ENCODE measurements at regions not wholly inside any gene's neighbourhood (a gene's known extent, or its start where the extent isn't known, plus 50 kb on each side); places are given as distances from the start of the nearest gene placed in this dataset.

DNA sequence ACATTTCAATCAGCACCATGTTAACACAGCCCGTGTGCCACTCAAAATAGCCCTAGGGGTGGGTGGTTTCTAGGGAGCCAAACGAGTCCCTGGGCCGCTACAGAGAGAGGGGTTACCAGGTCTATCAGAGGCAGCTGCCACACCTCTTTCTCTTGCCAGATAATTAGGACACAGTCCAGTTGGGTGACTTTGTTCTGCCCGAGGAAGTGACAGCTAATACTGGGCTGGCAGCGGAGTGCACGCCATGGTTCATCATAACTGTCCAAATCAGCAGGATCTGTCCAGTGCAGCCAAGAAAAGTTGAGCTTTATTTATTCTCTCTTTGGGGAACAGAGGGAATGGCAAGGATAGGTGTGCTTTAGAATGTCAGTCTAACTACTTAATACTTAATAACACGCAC, 583.8 kb downstream of the BRINP1 start:
- peak; percentile 71 for DNase-seq

DNA sequence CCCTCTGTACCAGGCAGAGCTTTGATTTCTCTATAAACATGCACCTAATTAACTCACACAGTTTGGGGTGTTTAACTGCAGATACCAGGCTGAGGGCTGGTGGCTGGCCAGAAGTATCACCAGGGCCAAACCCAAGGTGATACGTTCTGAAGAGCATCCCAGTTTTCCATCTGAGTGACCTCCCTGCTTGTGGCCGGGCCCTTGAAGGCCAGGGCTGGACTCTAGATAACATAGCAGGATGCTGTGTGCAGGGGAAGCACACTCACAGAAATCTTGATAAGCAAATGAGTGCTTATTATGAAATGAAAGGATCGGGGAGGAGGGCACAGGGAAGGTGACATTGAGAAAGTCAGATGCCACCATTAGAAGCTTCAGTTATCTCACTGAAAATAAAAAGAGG, 582.4 kb downstream of the BRINP1 start:
- peak; percentile 39 for DNase-seq

DNA sequence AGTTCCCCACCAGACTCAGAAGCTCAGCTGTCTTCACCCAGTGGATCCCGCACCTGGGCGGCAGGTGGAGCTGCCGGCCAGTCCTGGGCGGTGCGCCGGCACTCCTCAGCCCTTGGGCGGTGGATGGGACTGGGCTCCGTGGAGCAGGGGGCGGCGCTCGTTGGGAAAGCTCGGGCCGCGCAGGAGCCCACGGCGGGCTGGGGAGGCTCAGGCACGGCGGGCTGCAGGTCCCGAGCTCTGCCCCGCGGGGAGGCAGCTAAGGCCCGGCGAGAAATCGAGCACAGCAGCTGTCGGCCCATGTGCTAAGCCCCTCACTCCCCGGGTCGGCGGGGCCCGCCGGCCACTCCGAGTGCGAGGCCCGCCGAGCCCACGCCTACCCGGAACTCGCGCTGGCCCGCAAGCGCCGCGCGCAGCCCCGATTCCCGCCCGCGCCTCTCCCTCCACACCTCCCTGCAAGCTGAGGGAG, 560.0 kb downstream of the BRINP1 start:
- DNase-seq: no peak

DNA sequence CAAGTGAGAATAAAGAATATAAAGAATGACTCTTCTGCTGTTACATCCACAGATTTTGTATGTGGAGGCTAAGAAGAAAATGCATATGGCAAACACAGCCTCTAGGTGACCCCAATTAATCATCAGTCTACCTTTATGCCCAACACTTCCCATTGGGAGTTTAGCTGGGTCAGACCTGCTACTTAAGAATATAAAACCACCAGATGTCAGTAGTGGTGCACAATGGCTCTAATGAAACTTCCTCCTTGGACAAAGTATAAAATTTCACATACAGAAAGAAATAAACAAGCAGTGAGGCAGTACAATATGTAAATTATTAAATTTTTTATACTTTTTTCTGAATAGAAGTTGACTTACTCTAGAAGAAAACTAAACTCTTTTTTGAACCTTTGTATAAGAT, 539.9 kb downstream of the BRINP1 start:
- DNase-seq: peak; percentile 97

DNA sequence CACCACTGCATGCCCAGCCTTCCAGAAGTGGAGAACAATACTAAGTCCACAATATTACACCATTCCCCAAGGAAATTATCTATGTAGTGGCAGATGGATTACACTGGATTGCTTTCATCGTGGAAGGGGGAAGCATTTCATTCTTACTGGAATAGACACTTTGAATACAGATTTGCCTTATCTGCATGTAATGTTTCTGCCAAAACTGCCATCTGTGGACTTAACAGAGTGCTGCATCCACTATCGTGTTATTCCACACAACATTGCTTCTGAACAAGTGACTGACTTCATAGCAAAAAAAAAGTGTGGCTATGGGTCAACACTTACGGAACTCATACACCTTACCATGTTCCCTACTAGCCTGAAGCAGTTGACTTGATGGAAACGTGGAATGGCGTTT, 536.9 kb downstream of the BRINP1 start:
- DNase-seq: no peak

DNA sequence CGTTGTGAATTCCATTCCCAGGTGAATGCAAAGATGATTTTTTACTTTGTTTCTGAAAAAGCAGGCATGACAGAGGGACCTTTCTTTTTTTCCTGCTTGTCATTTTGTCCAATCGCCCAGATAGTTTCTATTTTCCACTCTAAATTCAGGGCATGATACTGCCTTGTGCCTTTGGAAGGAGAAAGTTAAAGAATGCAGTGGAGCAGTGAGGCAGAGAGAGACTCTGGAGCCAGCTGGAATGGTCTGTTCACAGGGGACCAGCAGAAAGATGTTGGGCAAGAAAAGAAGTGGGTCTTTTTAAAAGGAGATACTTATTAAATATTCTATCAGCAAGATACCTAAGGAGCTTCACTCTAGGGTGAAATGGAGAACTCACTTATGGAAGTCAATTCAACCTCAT, 532.3 kb downstream of the BRINP1 start:
- no peak for DNase-seq

DNA sequence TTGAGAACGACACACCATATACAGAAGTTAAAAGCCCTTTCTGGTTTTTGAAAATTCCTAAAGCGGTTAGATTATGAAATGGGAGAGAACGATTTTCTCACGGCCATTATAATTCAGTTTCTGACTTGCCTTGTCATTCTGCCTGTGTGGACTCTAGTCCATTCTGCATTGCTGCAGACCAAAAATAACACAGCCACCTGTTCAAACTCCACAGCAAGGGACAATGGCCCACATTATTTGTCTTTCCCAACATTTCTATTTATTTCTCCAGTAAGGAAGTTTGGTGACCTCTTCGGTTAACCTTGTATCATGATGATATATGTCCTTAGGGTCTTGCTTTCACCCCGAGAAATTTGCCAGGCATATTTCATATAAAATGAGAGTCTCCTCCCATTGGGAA, 497.7 kb downstream of the BRINP1 start:
- DNase-seq: no peak

DNA sequence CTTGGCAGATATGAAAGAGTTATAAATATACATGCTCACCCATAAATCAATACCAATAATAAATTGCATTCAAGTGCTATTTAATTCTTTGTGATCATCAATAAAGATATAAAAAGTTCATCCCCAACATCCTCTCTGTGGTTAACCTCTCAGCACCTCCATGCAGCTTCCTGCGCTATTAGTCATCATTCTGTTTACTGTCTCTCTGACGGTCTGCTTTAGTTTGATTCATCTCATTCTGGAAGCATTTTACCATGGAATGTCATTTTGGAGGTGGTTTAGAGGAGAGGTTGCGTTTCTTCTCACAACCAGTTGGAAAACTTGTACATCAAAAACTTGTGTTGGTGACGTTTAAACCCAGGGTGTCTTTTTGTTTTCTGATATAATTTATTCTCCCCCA, 486.6 kb downstream of the BRINP1 start:
- peak; percentile 18 for DNase-seq

DNA sequence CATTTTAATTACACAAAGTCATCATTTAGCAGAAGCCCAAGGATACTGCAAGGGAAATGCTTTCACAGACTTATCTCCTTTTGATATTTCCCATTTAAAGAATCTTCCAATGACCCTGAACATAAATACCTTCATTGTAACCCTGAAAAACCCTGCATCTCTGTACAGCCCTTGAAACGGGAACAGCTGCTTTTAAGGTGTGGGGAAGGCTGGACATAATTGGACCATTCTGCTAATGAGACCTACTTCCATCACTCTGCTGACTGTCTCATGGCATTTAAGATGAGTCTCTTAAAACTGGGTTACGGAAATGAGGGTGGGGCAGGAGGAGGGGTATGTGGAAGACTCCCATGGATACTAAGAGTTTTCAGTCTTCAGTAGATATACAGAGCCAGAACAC, 485.8 kb downstream of the BRINP1 start:
- DNase-seq: no peak

DNA sequence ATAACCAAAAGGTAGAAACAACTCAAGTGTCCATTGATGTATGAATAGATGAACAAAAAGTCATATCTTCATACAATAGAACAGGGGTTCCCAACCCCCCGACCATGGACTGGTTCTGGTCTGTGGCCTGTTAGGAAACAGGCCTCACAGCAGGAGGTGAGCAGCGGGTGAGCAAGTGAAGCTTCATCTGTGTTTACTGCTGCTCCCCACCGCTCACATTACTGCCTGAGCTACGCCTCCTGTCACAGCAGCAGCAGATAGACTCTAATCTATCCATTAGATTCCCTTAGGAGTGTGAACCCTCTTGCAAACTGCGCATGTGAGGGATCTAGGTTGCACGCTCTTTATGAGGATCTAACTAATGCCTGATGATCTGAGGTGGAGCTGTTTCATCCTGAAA, 478.0 kb downstream of the BRINP1 start:
- DNase-seq: peak; percentile 34

DNA sequence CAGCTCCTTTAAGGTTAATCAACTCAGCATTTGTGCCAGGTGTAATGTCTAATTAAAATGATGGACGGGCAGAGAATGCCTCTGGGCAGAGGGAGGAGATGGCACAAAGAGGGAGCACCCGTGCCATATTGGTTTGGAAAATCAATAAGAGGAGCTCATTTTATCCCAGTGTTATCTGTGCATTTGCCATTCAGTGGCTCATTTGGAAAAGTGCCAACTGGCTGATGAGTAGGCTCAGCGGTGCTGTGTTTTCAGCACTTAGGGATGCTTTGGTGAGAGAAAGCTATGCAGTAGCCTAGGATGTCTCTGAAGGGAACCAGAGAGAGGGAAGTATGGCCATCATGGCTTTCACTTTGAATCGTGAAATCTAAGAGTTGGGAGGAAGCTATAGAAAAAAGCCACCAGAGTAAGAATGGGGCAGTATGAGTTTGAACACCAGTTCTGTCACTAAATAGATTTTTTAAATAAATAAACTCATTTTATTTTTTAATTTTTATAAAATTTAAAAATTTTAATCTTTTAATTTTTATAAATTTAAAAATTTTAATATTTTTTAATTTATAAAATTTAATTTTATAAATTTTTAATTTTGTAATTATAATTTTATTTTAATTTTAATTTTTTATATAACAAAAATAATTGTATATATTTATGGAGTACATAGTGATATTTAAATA, 472.8 kb downstream of the BRINP1 start:
- DNase-seq: peak; percentile 97

DNA sequence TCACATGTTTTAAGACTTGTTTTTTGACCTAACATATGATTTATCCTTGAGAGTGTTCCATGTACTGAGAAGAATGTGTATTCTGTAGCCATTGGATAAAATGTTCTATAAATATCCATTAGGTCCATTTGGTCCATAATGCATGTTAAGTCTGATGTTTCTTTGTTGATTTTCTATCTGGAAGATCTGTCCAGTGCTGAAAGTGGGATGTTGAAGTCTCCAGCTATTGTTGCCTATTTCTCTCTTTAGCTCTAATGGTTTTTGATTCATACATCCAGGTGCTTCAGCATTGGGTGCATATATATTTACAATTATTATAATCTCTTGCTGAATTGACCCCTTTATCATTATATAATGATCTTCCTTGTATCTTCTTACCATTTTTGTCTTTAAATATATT, 451.1 kb downstream of the BRINP1 start:
- DNase-seq: no peak

DNA sequence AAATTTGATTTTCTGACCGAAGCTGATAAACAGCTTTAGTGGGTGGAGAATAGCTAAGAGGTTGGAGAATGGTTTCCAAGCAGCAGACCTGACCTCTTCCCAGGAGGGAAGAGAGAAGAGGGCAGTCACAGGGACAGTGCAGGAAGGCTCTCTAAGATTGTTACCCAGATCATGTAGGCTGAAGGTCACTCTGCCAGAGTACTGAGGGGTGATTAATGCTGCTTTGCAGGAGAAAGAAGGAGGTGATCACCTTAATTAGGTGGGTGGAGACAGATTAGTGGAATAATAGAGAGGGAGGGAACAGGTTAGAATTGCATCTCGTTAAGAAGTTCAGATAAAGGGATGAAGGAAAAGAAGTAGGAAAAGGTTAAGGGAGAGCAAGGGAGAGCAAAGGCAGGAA, 440.5 kb downstream of the BRINP1 start:
- peak; percentile 83 for DNase-seq

DNA sequence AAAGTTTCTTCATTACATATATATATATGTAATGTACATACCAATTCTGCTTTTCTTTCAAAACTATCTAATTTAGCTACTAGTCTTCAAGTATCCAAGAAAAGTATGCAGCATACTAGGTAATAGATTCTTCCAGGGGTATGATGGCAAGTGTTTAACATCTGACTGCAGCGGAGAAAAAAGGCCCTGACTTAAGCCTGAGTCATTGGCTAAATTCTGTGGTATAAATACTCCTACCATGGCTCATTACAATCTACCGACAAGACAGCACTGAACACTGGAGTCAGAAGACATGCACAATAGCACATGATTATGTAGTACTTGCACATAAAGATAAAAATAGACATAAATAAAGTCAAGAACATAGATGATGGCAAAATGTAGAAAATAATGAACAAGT, 439.9 kb downstream of the BRINP1 start:
- peak; percentile 53 for DNase-seq

DNA sequence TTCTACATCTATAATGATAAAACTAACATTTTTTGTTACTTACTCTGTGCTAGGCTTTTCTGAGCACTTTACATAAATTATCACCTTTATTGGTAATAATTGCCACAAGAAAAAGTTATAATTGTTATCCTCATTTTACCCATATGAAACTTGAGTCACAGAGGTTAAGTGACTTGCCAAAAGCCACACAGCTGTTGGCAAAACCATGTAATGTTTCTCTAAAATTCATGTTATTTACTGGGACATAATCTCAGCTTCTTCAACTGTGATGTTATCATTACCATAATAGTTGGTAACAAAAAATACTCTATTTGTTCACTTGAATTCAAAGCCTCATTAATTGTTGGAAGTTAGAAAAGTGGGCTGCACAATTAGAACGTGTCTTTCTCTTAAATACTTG, 437.3 kb downstream of the BRINP1 start:
- DNase-seq: no peak

DNA sequence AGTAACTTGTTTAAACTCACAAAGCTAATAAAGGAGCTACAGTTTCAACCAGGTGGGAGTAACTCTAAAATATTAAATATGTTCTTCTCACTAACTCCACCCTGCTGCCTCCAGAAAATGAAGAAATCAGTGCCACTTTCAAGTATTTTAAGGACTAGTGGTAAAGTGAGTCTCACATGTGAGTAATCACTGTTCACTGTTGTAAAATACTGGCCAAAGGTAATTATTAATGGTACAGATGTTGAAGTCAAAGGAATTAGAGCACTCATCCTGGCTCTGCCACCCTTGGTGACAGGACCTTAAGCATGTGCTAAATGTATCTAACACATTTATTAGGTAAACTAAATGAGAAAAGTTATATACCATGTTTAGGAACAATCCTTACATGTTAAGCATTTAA, 430.7 kb downstream of the BRINP1 start:
- DNase-seq: no peak

DNA sequence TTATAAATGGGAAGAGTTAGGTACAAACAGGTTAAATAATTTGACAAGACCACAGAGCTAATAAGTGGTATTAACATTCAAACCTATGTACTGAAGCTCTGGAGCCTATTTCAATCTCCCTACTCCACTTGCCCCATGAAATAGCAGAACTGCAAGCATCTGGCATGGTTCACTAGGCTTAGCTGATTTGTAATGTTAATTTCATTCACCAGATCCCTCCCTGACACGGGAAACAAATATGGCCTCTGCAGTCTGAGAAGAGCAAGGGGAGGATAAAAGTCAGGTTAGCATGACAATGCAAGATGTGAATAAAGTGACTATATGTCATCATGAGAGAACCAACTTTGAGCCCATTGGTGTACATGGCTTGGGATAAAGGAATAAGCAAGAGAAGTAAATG, 428.8 kb downstream of the BRINP1 start:
- DNase-seq: no peak

DNA sequence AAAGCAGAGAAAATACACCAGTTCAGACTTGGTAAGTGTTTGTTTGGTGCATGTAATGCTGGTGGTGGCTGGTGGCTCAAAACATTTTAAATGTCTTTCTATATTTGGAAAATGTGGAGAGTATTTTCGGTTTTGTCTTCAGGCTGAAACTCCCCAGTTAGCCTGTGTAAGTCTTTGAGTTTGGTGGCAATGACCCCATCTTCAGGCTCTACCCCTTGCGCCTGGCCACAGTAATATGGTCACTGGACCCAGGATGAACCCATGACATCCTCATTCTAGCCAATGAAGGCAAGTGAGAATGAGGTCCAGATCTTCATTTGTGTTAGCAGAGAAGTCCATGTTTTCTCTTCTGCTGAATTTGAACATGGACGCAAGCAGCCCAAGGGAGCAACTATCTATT, 422.6 kb downstream of the BRINP1 start:
- DNase-seq: no peak

DNA sequence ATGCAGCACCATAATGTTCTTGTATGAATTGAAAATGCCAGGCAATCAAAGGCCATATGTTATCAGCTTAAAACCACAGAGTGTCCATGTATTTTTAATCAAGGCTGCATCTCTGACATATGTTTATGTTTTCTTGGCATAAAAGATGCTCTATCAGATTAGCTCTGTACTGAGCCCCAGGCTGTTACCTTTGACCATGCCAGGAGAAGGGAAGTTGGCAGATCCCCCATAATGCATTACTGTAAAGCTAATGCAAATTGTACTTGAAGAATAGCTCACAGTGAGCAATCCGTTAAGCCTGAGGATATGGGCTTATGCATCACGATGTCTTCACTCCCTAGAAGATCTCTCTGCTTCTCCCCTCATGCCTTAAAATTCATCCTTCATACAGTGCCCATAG, 414.4 kb downstream of the BRINP1 start:
- no peak for DNase-seq

DNA sequence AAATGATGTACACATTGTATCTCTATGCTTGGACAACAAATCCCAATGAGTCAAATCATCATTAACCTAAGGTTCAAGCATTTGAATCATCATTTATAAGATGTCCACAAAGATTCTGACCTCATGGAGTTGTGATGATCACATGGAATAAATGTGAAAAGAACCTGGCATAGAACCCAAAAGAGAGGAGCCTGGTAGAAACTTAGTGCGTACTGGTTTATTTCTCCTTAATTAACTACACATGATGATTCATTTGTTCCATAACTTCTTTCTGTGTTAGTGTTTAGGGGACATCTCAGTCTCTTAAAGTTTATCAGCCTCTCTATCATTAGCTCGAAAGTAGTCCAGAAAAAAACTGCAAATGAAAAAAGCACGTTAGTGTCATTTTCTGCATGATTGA, 411.6 kb downstream of the BRINP1 start:
- no peak for DNase-seq

DNA sequence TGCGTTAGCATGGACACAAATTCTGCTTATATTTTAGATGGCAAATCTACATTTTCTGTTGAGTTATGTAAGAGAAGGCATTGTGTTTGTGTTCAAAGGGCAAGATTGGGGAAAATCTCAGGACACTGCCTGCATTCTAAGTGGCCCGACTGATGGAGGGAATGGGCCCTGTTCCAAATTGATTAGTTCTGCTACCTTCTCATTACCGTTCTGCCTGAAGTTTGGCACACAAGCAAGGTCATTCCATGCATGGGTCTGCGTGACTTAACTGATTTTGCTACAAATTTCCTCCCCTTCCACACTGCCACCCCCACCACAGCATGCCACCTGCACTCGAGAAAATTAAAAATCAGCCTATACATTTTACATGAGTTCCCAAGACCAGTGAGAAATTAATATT, 409.9 kb downstream of the BRINP1 start:
- DNase-seq: no peak

DNA sequence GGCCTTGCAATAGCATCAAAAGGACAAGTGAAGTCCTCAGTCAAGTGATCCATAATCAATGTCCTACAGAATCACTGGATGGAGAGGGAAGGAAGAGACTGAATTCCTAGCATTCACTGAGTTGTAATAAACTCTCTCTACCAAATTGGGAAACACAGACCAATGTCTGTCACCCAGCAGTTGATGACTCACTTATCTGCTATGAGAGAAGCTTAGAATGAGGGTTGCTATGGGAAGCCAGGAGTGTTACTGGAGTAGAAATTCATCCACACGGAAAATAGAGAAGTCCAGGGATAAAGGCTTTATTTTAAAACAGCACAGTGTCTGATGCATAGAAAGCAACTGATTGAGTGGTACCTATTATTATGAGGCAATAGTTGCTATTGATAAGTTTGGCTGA, 407.4 kb downstream of the BRINP1 start:
- peak; percentile 44 for DNase-seq

DNA sequence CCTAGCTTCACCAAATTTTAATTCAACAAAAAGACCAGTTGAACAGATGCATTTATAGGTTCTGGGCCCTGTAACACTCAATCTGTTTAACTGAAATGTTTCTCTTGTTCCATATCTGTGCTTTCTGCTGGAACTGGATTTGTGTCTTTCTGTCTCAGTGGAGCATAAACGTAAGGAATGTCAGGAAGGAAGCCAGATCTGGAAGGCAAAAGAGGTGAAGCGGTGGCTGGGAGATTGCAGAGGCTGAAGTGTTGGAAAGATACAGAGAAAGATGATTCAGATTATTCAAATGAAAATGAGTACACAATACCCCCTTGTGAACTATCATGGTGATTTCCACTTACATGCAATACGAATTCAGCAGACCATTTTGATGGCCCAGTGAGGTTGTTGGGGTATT, 406.8 kb downstream of the BRINP1 start:
- no peak for DNase-seq

DNA sequence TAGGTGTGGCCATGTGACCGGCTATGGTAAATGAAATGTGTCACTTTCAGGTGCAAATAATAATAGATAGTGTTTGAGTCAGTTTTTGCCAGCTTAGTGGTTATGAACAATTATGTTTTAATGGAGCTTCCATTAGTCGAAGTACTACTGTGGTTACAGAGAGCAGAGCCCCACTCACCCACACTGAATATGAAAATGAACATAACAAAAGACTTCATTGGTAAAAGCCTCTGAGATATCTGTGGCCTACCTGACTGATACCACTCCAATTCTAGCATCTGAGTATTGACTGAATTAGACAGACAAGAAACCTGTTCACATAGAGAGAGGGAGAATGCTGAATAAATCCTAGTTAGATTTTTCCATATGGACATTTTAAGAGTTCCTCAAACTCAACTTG, 405.6 kb downstream of the BRINP1 start:
- DNase-seq: peak; percentile 45

DNA sequence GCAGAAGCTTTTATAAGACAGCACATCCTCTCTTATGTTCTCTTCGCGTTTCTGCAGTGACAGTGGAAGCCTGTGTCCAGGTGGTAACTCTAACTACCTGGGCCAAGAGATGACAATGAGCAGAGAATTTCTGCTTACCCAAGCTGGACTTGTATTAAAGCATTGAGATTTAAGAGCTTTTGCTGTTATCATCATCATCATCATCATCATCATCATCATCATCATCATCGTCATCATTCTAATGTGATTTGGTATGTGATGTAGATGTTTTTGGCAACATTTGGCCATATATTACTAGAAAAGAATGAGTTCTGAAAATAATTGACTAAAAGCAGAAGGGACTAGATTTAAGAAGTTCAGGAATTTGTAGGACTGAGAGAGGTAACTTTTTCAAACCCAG, 401.3 kb downstream of the BRINP1 start:
- no peak for DNase-seq

DNA sequence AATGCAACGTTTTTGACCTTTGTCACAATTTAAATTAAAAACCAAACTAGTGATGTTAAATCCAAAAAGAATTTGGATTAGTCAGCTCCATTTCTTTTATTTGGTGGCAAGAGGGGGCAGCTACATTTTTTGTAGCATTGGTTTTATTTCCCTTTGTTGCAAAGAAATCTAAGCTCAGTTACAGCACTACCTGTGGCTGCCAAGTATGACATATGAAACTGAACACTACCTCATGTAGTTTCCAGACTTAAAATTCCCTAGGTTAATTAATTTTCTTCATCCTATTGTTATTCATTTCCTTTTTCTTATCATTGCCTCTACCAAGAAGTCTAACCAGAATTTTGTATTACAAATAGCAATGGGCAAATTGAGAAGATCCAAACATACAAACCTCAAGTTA, 393.5 kb downstream of the BRINP1 start:
- no peak for DNase-seq

Data from NCI-H69 (cell line).